HG03571 (cell line): ENCODE measurements at regions not wholly inside any gene's neighbourhood (a gene's known extent, or its start where the extent isn't known, plus 50 kb on each side); places are given as distances from the start of the nearest gene placed in this dataset.

ENCODE experiments used
- ATAC-seq: cut with Tn5 transposase; IDR thresholded peaks from one replicate; pipeline ENCODE4 v1.9.1; 2021; ENCODE audit not compliant: unreplicated experiment

- ATAC-seq = no peak
Measured at GRCh38 chr19:30169196-30169900, 202.8 kb upstream of the ZNF536 start.

- no peak for ATAC-seq
Measured at GRCh38 chr19:30170081-30170480, 202.1 kb upstream of the ZNF536 start.

- ATAC-seq = no peak
Measured at GRCh38 chr19:30170495-30171137, 201.6 kb upstream of the ZNF536 start.

GRCh38 chr19:30171138-30171635 is 201.0 kb upstream of the ZNF536 start:
- no peak for ATAC-seq

GRCh38 chr19:30171795-30172612 is 200.2 kb upstream of the ZNF536 start:
- ATAC-seq = no peak

- ATAC-seq = no peak
Measured at GRCh38 chr19:30172613-30173242, 199.5 kb upstream of the ZNF536 start.

GRCh38 chr19:30173593-30174356 is 198.4 kb upstream of the ZNF536 start:
- no peak for ATAC-seq

- no peak for ATAC-seq
Measured at GRCh38 chr19:30174357-30174645, 197.9 kb upstream of the ZNF536 start.

GRCh38 chr19:30174791-30175190 is 197.4 kb upstream of the ZNF536 start:
- ATAC-seq = no peak

- no peak for ATAC-seq
Measured at GRCh38 chr19:30175987-30176386, 196.2 kb upstream of the ZNF536 start.

- ATAC-seq = no peak
Measured at GRCh38 chr19:30178721-30179402, 193.3 kb upstream of the ZNF536 start.

- no peak for ATAC-seq
Measured at GRCh38 chr19:30180691-30181090, 191.5 kb upstream of the ZNF536 start.

GRCh38 chr19:30183807-30184490 is 188.2 kb upstream of the ZNF536 start:
- no peak for ATAC-seq

- no peak for ATAC-seq
Measured at GRCh38 chr19:30202060-30202600, 170.1 kb upstream of the ZNF536 start.

GRCh38 chr19:30204721-30205120 is 167.5 kb upstream of the ZNF536 start:
- no peak for ATAC-seq

GRCh38 chr19:30206187-30206586 is 166.0 kb upstream of the ZNF536 start:
- ATAC-seq = no peak

- no peak for ATAC-seq
Measured at GRCh38 chr19:30207357-30207756, 164.8 kb upstream of the ZNF536 start.

GRCh38 chr19:30208436-30209060 is 163.6 kb upstream of the ZNF536 start:
- no peak for ATAC-seq
